PC-9 (cell line): ENCODE measurements at regions not wholly inside any gene's neighbourhood (a gene's known extent, or its start where the extent isn't known, plus 50 kb on each side); places are given as distances from the start of the nearest gene placed in this dataset.
A peak's percentile ranks its signal among the peaks of the same experiment; 100 is the strongest.

Experiments
- BruUV-seq: library from RNA; stranded (reverse); fragments of 400-500 nt; replicated peaks from 2 replicates; lab custom pipeline; 2021; lab: Mats Ljungman, UMichigan
- CTCF ChIA-PET: fragments of 300-600 bp; sonication (Branson Sonifier 250); formaldehyde crosslinking; loops from one replicate; lab custom pipeline; 2022; ENCODE audit warnings: antibody characterized with exemption; lab: Charles Lee
- POLR2A ChIA-PET: fragments of 300-600 bp; sonication (Branson Sonifier 250); formaldehyde crosslinking; loops from one replicate; lab custom pipeline; 2022; ENCODE audit warnings: antibody characterized with exemption; ENCODE audit not compliant: unreplicated experiment; lab: Charles Lee
- DNase-seq, 2 experiments: peaks; one replicate each; pipeline versions ENCODE4 v3.0.0 to v3.0.0-alpha.2; 2015 to 2022; ENCODE audit warnings: mixed read lengths in 1 of 2
- H2AFZ ChIP-seq: fragments of 200-600 bp; sonication (generic); 2 replicates; pipeline ENCODE4 v1.8.1; 2017; ENCODE audit warnings: antibody characterized with exemption
- H3F3A ChIP-seq: fragments of 200-600 bp; sonication (generic); 2 replicates; pipeline ENCODE4 v1.8.1; 2017; ENCODE audit warnings: antibody characterized with exemption, mild to moderate bottlenecking, low read depth; ENCODE audit not compliant: insufficient read depth
- H3K27ac ChIP-seq: fragments of 200-600 bp; sonication (generic); 2 replicates; pipeline ENCODE4 v1.6.1; 2016; ENCODE audit warnings: mixed run types
- H3K27me3 ChIP-seq: fragments of 200-600 bp; sonication (generic); 2 replicates; pipeline ENCODE4 v1.6.1; 2016; ENCODE audit warnings: low read depth, mixed run types; ENCODE audit not compliant: insufficient read depth
- H3K36me3 ChIP-seq: fragments of 200-600 bp; sonication (generic); 2 replicates; pipeline ENCODE4 v1.6.1; 2016; ENCODE audit warnings: low read depth, mixed run types
- H3K4me1 ChIP-seq: fragments of 200-600 bp; sonication (generic); replicated peaks from 2 replicates; pipeline ENCODE4 v1.6.1; 2016; ENCODE audit warnings: mixed run types; ENCODE audit not compliant: insufficient read depth
- H3K4me2 ChIP-seq: fragments of 200-600 bp; sonication (generic); 2 replicates; pipeline ENCODE4 v1.6.1; 2017; ENCODE audit warnings: mixed run types
- H3K4me3 ChIP-seq: fragments of 200-600 bp; sonication (generic); 2 replicates; pipeline ENCODE4 v1.6.1; 2016; ENCODE audit warnings: mixed run types
- H3K79me2 ChIP-seq: fragments of 200-600 bp; sonication (generic); 2 replicates; pipeline ENCODE4 v1.6.1; 2017; ENCODE audit warnings: low read depth, mixed run types
- H3K9me2 ChIP-seq: fragments of 200-600 bp; sonication (generic); 2 replicates; pipeline ENCODE4 v1.8.1; 2017; ENCODE audit warnings: mild to moderate bottlenecking; ENCODE audit not compliant: insufficient read depth
- H3K9me3 ChIP-seq: fragments of 200-600 bp; sonication (generic); 2 replicates; pipeline ENCODE4 v1.8.1; 2016; ENCODE audit warnings: low read depth; ENCODE audit not compliant: insufficient read depth
- H4K20me1 ChIP-seq: fragments of 200-600 bp; sonication (generic); 2 replicates; pipeline ENCODE4 v1.8.1; 2017; ENCODE audit not compliant: insufficient read depth
- EZH2 ChIP-seq: fragments of 200-600 bp; sonication (generic); IDR thresholded peaks from 2 replicates; pipeline ENCODE4 v1.8.0; 2017; ENCODE audit warnings: antibody characterized with exemption, low read depth
- intact Hi-C: fragments of 100-400 bp; cut with micrococcal nuclease; formaldehyde crosslinking; loops from one replicate; pipeline ENCODE4 v1.10.0; 2022; ENCODE audit not compliant: unreplicated experiment
- TF ChIP-seq, protein P1 (sequence below): fragments of 200-600 bp; sonication (generic); conservative IDR thresholded peaks from 2 replicates; pipeline ENCODE4 v1.6.1; 2017; ENCODE audit warnings: mixed run types, antibody characterized with exemption, mild to moderate bottlenecking, moderate library complexity

DNA sequence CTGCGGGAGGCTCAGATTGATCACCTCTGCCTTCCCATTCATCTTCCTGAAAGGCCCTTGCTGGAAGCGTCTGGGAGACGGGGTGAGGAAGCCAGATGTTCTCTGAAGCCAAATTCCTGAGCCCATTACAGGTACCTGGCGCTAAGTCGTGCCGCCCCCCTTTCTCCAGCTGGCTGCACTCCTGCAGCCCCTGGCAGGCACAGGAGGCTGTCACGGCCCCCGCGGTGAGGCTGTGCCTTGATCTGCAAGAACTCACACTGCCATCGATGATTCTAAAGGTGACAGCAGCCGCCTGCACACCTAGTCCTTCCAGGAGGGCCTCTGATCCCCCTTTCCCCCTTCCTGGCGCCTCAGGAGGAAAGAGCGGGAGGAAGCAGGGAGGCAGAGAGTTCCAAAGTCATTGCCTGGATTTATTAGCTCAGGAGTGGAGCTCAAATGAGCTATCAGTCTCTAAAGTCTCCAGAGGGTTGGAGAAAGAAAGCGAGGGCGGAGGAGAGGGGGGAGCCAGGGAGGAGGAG, 106.9 kb downstream of the RFLNA start:
- Histone ChIP-seq H3K27ac (no peak overlapping the region), H4K20me1 (peaks cover 26% of the 10 kb centered on the region), H2AFZ (no peak overlapping the region), H3K27me3 (no peaks in the 10 kb centered on the region), H3K9me2 (no peaks in the 10 kb centered on the region), H3K4me3 (no peak overlapping the region), H3K4me2 (no peak overlapping the region), H3K79me2 (no peaks in the 10 kb centered on the region), H3K9me3 (no peaks in the 10 kb centered on the region), H3K4me1 (no peaks in the 10 kb centered on the region), H3K36me3 (no peaks in the 10 kb centered on the region), H3F3A (peaks cover 23% of the 10 kb centered on the region; the same call in 1 of the 2 replicates)
- POLR2A ChIA-PET: no interaction called here
- TF ChIP-seq, protein P1, sequence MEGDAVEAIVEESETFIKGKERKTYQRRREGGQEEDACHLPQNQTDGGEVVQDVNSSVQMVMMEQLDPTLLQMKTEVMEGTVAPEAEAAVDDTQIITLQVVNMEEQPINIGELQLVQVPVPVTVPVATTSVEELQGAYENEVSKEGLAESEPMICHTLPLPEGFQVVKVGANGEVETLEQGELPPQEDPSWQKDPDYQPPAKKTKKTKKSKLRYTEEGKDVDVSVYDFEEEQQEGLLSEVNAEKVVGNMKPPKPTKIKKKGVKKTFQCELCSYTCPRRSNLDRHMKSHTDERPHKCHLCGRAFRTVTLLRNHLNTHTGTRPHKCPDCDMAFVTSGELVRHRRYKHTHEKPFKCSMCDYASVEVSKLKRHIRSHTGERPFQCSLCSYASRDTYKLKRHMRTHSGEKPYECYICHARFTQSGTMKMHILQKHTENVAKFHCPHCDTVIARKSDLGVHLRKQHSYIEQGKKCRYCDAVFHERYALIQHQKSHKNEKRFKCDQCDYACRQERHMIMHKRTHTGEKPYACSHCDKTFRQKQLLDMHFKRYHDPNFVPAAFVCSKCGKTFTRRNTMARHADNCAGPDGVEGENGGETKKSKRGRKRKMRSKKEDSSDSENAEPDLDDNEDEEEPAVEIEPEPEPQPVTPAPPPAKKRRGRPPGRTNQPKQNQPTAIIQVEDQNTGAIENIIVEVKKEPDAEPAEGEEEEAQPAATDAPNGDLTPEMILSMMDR: no peak
- no peak for TF ChIP-seq EZH2
- CTCF ChIA-PET: interaction anchor here (0.5 to 0.8 kb wide), 2 partner anchors 139 to 341 kb away, joined by 3 to 4 read pairs; no protein-coding TSS in a partner anchor
- BruUV-seq: no TSS peak
- intact Hi-C loops: no loop called here
- DNase-seq: no peak

DNA sequence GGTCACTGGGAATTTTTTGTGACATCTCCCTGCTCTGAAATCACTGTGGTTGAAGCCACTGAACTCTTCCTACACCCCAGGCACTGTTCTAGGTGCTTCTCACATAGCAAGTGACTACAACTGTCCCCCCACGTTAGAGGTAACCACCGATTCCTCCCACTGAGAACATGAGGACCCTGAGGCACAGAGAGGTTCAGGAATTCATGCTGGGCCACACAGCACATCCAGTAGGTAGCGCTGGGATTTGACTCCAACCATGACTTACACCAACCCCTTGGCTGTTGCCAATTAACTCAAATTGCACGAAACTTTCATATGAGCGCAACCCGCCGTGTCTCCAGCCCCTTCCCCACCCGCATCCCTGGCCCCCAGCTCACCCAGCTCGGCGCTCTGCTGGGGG, 105.2 kb downstream of the RFLNA start:
- POLR2A ChIA-PET: no interaction called here
- TF ChIP-seq, protein P1: no peak
- no peak for TF ChIP-seq EZH2

DNA sequence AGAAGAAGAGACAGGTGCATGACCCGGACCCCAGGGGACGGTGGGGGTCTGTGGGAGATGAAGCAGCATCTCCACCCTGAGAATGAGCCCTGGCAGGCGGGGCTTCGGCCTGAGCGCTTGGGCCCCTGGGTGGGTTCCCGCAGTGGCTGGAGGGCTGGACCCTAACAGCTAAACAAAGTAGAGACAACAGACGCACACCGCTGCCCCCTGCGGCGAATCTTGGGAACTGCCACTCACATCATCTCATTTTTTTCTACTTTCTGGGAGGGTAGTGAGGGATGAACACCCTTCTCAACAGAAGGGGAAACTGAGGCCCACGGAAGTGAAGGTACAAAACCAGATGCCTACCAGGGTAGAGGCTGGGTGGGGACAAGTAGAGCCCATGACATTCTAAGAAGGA, 104.7 kb downstream of the RFLNA start:
- H3K4me2 ChIP-seq: no peak overlapping the region
- CTCF ChIA-PET: interaction anchor here (0.6 to 0.7 kb wide), 2 partner anchors 30 to 71 kb away, joined by 3 to 4 read pairs; no protein-coding TSS in a partner anchor
- H3K27ac ChIP-seq: no peak overlapping the region
- TF ChIP-seq EZH2: no peak
- TF ChIP-seq, protein P1: peak; percentile 83
- no peaks in the 10 kb centered on the region for H3K9me3 ChIP-seq
- H3K36me3 ChIP-seq: no peaks in the 10 kb centered on the region
- H3K27me3 ChIP-seq: no peaks in the 10 kb centered on the region
- H3K4me3 ChIP-seq: no peak overlapping the region
- H4K20me1 ChIP-seq: peaks cover 24% of the 10 kb centered on the region; the same call in 1 of the 2 replicates
- intact Hi-C loops: no loop called here
- H3K4me1 ChIP-seq: peaks cover 12% of the 10 kb centered on the region
- 0 out of 2 replicates have a peak, but pooled peaks cover 7% of the 10 kb centered on the region for H3K79me2 ChIP-seq
- no peaks in the 10 kb centered on the region for H3K9me2 ChIP-seq
- BruUV-seq: no TSS peak
- POLR2A ChIA-PET: no interaction called here
- H3F3A ChIP-seq: peaks cover 32% of the 10 kb centered on the region; the same call in 1 of the 2 replicates
- no peak overlapping the region for H2AFZ ChIP-seq
- DNase-seq: peak in 1 of 2 experiments; percentile 34

More for the DNA sequence above, 105.2 kb downstream of the RFLNA start:
- DNase-seq: no peak
- Histone ChIP-seq H4K20me1 (peaks cover 26% of the 10 kb centered on the region), H3K79me2 (0 out of 2 replicates have a peak, but pooled peaks cover 7% of the 10 kb centered on the region), H3K4me3 (no peak overlapping the region), H3K36me3 (no peaks in the 10 kb centered on the region), H3F3A (peaks cover 28% of the 10 kb centered on the region; the same call in 1 of the 2 replicates), H3K9me2 (no peaks in the 10 kb centered on the region), H3K27me3 (no peaks in the 10 kb centered on the region), H3K4me2 (no peak overlapping the region), H2AFZ (no peak overlapping the region), H3K27ac (no peak overlapping the region), H3K4me1 (peaks cover 9% of the 10 kb centered on the region; the same call in 1 of the 2 replicates), H3K9me3 (no peaks in the 10 kb centered on the region)
- BruUV-seq: no TSS peak
- CTCF ChIA-PET: no interaction called here
- intact Hi-C loops: no loop called here
